ENCODE measurements at regions not wholly inside any gene's neighbourhood (a gene's known extent, or its start where the extent isn't known, plus 50 kb on each side); places are given as distances from the start of the nearest gene placed in this dataset.

DNA sequence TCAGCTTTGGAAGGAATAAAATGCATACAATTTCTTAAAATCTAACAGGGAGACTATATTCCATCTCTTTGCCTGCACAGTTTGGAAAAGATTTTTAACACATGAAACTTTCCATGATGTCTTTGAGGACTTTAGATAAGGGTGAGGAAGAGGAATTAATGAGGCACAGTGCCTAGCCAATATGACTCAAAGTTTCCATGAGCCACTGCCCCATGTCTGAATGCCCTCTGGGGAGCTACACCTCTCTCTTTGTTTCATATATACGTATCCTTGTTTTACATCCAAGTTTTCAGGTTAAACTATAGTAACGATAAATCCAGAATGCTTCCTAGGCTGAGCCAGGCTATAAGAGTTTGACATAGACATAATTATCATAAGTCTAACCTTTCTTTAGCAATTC, 349.3 kb upstream of the TLE4 start:
- TF ChIP-seq, protein P1, sequence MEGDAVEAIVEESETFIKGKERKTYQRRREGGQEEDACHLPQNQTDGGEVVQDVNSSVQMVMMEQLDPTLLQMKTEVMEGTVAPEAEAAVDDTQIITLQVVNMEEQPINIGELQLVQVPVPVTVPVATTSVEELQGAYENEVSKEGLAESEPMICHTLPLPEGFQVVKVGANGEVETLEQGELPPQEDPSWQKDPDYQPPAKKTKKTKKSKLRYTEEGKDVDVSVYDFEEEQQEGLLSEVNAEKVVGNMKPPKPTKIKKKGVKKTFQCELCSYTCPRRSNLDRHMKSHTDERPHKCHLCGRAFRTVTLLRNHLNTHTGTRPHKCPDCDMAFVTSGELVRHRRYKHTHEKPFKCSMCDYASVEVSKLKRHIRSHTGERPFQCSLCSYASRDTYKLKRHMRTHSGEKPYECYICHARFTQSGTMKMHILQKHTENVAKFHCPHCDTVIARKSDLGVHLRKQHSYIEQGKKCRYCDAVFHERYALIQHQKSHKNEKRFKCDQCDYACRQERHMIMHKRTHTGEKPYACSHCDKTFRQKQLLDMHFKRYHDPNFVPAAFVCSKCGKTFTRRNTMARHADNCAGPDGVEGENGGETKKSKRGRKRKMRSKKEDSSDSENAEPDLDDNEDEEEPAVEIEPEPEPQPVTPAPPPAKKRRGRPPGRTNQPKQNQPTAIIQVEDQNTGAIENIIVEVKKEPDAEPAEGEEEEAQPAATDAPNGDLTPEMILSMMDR (IDR thresholded peaks at IDR 0.05), result no peak

DNA sequence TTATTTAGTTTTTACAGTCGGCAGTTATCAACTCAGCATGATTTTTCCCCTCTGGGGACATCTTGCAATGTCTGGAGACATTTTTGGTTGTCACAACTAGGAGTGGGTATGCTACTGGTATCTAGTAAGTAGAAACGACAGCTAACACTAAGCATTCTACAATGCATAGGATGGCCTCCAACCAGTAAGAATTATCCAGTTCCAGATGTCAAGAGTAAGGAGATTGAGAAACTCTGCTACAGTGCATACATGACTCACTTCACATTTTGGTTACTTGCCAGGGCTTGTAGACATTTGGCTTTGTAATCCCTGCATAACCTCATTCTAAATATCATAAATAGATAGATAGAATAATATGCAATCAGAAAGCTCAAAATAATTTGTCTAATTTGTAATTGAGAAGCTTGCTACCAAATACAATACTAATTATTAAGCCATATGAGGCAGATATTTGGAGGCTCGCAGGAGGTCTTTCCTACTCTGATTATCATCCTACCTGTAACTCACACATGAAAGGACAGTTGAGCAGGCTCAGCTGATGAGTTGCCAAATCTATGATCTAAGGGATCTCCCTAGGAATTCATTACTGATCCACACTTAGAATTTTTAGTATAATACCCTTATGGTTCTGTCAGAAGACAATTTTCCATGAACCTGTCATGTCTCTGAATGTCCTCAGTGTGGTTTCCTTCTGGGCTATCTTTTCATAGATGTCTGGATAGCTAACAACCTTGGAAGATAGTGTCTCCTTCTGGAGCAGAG, 346.9 kb upstream of the TLE4 start:
- TF ChIP-seq, protein P1 (IDR thresholded peaks at IDR 0.05), result no peak

DNA sequence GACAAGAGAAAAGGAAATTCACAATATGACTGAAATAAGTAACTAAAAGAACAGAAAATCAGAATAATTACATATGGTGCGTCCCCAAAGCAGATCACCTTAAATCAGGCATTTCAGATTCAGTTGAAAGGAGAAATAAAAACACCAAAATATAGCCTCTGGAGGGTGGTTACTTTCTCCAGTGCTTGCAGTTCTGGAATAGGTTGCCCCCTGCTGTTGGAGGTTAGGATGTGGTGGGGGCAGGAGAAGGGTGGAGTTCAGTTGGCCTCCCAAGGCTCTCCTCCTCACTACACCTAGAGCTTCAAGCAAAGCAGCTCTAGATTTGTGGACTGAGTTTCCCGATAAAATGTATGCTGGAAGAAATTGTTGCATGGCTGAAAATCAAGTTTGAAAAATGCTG, 338.2 kb upstream of the TLE4 start:
- TF ChIP-seq, protein P1 (IDR thresholded peaks at IDR 0.05), result peak; percentile 50

DNA sequence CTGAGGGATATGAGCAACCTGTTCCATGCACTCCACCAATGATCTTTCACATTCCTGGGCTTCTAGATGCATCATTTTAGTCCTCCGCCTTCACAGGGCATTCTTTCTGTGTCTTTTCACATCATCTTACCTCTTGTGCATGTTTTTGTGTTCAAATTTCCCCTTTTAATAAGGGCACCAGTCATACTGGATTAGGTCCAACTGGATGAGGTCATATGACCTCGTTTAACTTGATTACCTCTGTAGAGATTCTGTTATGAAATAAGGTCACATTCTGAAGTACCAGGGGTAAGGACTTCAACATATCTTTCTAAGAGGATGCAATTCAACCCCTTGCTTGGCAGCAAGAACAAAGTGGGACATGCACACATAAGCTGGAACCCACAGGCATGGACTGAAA, 335.3 kb upstream of the TLE4 start:
- TF ChIP-seq, protein P1 (IDR thresholded peaks at IDR 0.05), result no peak

DNA sequence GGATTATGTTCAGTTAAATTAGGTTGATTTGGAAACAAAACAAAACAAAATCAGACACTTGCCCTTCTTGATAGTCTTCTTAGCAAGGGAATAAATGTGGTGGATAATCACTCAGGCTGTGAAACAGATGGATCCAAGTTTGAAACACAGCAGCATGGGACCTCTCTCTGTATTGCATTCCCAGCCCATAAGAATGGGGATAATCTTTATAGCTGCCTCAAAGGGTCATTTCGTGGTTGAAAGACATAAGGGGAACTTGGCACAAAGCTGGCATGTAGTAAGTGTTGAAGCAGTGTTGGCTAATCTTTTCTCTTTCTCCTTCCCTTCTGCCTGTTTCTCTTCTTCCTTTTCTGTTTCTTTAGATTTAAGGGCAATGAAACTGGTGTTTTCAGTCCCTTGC, 333.9 kb upstream of the TLE4 start:
- TF ChIP-seq, protein P1 (IDR thresholded peaks at IDR 0.05), result no peak

DNA sequence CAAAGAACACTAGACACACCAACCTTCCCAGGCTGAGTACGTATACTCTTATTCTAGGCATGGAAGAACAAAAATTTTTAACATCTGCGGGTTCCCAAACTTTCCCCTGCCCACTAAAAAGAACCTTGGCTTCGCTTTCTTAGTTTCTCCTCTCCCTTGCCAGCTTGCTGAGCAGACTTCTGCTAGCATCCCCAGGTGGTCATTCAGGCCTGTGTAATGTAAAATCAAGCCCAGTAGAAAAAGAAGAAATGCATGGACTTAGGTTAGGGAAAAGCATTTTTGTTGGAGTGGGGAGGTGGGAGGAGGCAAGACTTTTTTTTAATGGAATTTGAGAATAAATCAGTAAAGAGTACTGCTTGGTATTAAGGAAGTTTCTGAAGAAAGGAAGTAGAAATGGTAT, 331.0 kb upstream of the TLE4 start:
- TF ChIP-seq, protein P1 (IDR thresholded peaks at IDR 0.05), result no peak

DNA sequence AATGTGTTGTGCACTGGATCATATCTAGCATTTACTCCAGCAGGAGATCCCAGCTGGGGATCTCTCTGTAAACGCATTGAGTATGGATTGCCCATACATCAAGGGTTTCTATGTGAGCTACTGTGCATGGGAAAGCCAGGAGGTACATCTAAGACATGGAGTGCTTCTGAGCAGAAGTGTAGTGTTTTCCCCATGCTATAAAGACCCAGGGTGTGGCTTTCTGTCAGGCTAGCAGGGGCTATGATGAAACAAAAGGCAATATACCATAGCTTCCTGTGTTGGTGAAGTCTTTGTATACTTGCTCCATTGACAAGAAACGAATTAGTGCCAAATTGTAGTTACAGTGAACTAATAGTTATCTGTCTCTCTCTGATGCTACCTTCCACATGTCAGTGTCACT, 329.3 kb upstream of the TLE4 start:
- TF ChIP-seq, protein P1 (IDR thresholded peaks at IDR 0.05), result no peak

DNA sequence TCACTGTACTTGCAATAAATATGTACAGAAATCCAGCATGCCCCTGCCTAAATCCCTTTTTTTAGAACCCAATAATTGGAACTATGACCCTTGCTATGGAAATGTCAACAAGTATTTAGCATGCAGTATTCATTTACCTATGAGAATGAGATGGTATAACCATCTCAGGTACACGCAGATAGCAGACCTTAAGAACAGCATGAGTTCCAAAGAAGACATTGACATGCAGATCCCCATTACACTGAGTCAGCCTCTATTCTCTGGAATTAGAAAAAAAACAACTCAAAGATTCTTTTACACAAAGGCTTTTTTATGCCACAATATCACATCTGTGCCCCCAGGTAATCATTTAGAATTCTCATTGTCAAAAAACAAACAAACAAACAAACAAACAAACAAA, 325.6 kb upstream of the TLE4 start:
- TF ChIP-seq, protein P1 (IDR thresholded peaks at IDR 0.05), result no peak

Measured in LNCAP (cell line).